Activated B cell treated with CpG ODN at 0.5 μM for 24 hours (primary cell): ENCODE measurements at regions not wholly inside any gene's neighbourhood (a gene's known extent, or its start where the extent isn't known, plus 50 kb on each side); places are given as distances from the start of the nearest gene placed in this dataset.
A peak's percentile ranks its signal among the peaks of the same experiment; 100 is the strongest.

Experiments used
- ATAC-seq: fragments of 200-7000 bp; cut with Tn5 transposase; one replicate; pipeline ENCODE4 v1.10.0; 2021; ENCODE audit warnings: low read depth, mild to moderate bottlenecking, moderate library complexity
- CTCF ChIA-PET: fragments of 350-600 bp; sonication (Branson Sonifier 250); formaldehyde crosslinking; loops from one replicate; lab custom pipeline; 2021; ENCODE audit warnings: antibody characterized with exemption; lab: Charles Lee
- POLR2A ChIA-PET: fragments of 350-600 bp; sonication (Branson Sonifier 250); formaldehyde crosslinking; loops from one replicate; lab custom pipeline; 2021; ENCODE audit warnings: antibody characterized with exemption; lab: Charles Lee
- DNase-seq: peaks from one replicate; pipeline ENCODE4 v3.0.0; 2022
- H3K27ac Mint-ChIP-seq: one replicate; pipeline ENCODE4 v1.8.0; 2020; ENCODE audit warnings: mixed read lengths
- H3K27me3 Mint-ChIP-seq: one replicate; pipeline ENCODE4 v1.8.0; 2021; ENCODE audit warnings: mixed read lengths
- H3K36me3 Mint-ChIP-seq: one replicate; pipeline ENCODE4 v1.8.0; 2021; ENCODE audit warnings: low read depth, mixed read lengths
- H3K4me1 Mint-ChIP-seq: one replicate; pipeline ENCODE4 v1.8.0; 2021; ENCODE audit warnings: mixed read lengths
- H3K4me3 Mint-ChIP-seq: one replicate; pipeline ENCODE4 v1.8.0; 2020; ENCODE audit warnings: mild to moderate bottlenecking, mixed read lengths
- H3K9me3 Mint-ChIP-seq: one replicate; pipeline ENCODE4 v1.8.0; 2020; ENCODE audit warnings: mixed read lengths
- intact Hi-C: fragments of 100-400 bp; cut with micrococcal nuclease; formaldehyde crosslinking; loops from one replicate; pipeline ENCODE4 v1.15.1; 2024
- TF ChIP-seq, protein P1 (sequence below): fragments of 200-600 bp; IDR thresholded peaks from one replicate; pipeline ENCODE4 v1.8.0; 2022; ENCODE audit warnings: antibody characterized with exemption, mild to moderate bottlenecking

DNA sequence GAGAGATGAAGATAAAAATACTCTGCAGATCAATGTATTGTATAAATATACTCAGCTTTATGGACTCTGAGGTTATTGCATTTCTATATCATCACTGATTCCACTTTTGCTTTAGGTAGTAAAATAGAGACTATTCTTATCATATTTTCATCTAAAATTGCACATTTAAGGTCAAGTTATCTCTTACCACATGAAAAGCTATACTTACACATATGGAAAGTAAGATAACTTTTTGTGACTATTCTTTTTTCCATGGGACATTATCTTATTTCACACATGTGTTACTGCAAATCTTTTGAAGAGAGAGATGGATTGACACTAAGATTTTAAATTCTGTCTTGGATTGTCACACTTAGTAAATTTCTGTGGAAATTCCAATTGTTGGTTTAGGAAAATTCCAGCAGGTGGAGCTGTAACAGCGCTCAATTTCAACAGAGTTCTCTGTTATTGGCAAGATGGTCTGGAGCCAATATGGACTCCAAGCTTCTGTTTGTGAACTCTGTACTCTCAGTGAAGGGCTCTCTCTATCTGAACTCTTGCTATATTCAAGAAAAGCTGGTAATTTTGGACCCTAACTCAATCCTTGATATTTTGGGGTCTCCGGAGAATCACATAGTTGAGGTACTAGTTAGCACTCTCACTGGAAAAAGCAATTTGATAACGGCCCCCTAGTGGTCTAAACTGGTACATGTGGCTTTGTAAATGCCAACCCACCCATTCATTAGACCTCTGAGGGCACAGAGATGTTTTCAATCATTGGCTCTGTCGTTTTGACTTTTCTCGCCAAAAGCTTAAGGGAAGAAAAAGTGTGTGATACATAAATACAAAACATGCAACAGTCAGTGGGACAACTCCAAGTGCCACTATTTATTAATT lies 429.7 kb downstream of the ETS1 start:
- H3K9me3 Mint-ChIP-seq: no peaks in the 10 kb centered on the region
- TF ChIP-seq, protein P1, sequence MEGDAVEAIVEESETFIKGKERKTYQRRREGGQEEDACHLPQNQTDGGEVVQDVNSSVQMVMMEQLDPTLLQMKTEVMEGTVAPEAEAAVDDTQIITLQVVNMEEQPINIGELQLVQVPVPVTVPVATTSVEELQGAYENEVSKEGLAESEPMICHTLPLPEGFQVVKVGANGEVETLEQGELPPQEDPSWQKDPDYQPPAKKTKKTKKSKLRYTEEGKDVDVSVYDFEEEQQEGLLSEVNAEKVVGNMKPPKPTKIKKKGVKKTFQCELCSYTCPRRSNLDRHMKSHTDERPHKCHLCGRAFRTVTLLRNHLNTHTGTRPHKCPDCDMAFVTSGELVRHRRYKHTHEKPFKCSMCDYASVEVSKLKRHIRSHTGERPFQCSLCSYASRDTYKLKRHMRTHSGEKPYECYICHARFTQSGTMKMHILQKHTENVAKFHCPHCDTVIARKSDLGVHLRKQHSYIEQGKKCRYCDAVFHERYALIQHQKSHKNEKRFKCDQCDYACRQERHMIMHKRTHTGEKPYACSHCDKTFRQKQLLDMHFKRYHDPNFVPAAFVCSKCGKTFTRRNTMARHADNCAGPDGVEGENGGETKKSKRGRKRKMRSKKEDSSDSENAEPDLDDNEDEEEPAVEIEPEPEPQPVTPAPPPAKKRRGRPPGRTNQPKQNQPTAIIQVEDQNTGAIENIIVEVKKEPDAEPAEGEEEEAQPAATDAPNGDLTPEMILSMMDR: no peak
- H3K4me3 Mint-ChIP-seq: peak overlapping the region; percentile 82
- peak overlapping the region; percentile 50 for H3K27ac Mint-ChIP-seq
- intact Hi-C loops: loop anchor here (1.0 to 5.0 kb wide), 8 partner anchors 126 to 1595 kb away; no protein-coding TSS in a partner anchor
- ChIA-PET POLR2A (interaction anchor here (1.5 kb wide), 1 partner anchor 673 kb away, joined by 3 read pairs; no protein-coding TSS in a partner anchor), CTCF (interaction anchor here (0.6 to 4.6 kb wide), 66 partner anchors 9 to 1716 kb away, joined by 3 to 52 read pairs (median 5); partner anchors contain the start of gene FLI1)
- H3K4me1 Mint-ChIP-seq: no peaks in the 10 kb centered on the region
- ATAC-seq (peak; percentile 92), DNase-seq (no peak)
- peaks cover 19% of the 10 kb centered on the region for H3K27me3 Mint-ChIP-seq
- no peaks in the 10 kb centered on the region for H3K36me3 Mint-ChIP-seq

- DNase-seq (no peak), ATAC-seq (no peak)
- H3K27ac Mint-ChIP-seq: no peak overlapping the region
- CTCF ChIA-PET: interaction anchor here (1.0 to 4.6 kb wide), 19 partner anchors 8 to 1715 kb away, joined by 3 to 52 read pairs (median 9); no protein-coding TSS in a partner anchor
- no peaks in the 10 kb centered on the region for H3K9me3 Mint-ChIP-seq
- POLR2A ChIA-PET: no interaction called here
- H3K4me1 Mint-ChIP-seq: no peaks in the 10 kb centered on the region
- H3K36me3 Mint-ChIP-seq: no peaks in the 10 kb centered on the region
- peaks cover 17% of the 10 kb centered on the region for H3K27me3 Mint-ChIP-seq
- H3K4me3 Mint-ChIP-seq: no peak overlapping the region
- intact Hi-C loops: loop anchor here (5.0 kb wide), 2 partner anchors 601 to 1596 kb away; no protein-coding TSS in a partner anchor
- TF ChIP-seq, protein P1: no peak
Measured at GRCh38 chr11:128156486-128156885, 430.9 kb downstream of the ETS1 start.

GRCh38 chr11:128155590-128155989 lies 431.8 kb downstream of the ETS1 start:
- Mint-ChIP-seq H3K4me1 (no peaks in the 10 kb centered on the region), H3K27me3 (peaks cover 18% of the 10 kb centered on the region), H3K27ac (no peak overlapping the region), H3K36me3 (no peaks in the 10 kb centered on the region), H3K4me3 (no peak overlapping the region), H3K9me3 (no peaks in the 10 kb centered on the region)
- POLR2A ChIA-PET: no interaction called here
- ATAC-seq: no peak
- intact Hi-C loops: loop anchor here (5.0 kb wide), 2 partner anchors 602 to 1597 kb away; no protein-coding TSS in a partner anchor
- TF ChIP-seq, protein P1: no peak
- CTCF ChIA-PET: interaction anchor here (4.1 kb wide), 1 partner anchor 802 kb away, joined by 49 read pairs; no protein-coding TSS in a partner anchor
- no peak for DNase-seq

- Mint-ChIP-seq H3K27me3 (peaks cover 20% of the 10 kb centered on the region), H3K4me1 (no peaks in the 10 kb centered on the region), H3K9me3 (no peaks in the 10 kb centered on the region), H3K4me3 (no peak overlapping the region), H3K36me3 (no peaks in the 10 kb centered on the region), H3K27ac (no peak overlapping the region)
- TF ChIP-seq, protein P1: no peak
- CTCF ChIA-PET: no interaction called here
- no peak for ATAC-seq
- no peak for DNase-seq
- POLR2A ChIA-PET: no interaction called here
- intact Hi-C loops: no loop called here
Measured at GRCh38 chr11:128153697-128154048, 433.7 kb downstream of the ETS1 start.
